Neuronal stem cell (in vitro differentiated cells): ENCODE measurements at regions not wholly inside any gene's neighbourhood (a gene's known extent, or its start where the extent isn't known, plus 50 kb on each side); places are given as distances from the start of the nearest gene placed in this dataset.
A peak's percentile ranks its signal among the peaks of the same experiment; 100 is the strongest.

Experiments
- DNase-seq: peaks from one replicate; pipeline ENCODE4 v3.0.0-alpha.2; 2013; ENCODE audit warnings: low spot score
- H2AFZ ChIP-seq: one replicate; pipeline ENCODE4 v1.6.1; 2013; ENCODE audit warnings: mild to moderate bottlenecking, low read length, inconsistent platforms
- H2AK5ac ChIP-seq: 2 replicates; pipeline ENCODE4 v1.6.1; 2013; ENCODE audit warnings: low read depth, mild to moderate bottlenecking, inconsistent platforms, low read length, moderate library complexity, mixed read lengths
- H2BK120ac ChIP-seq: 2 replicates; pipeline ENCODE4 v1.6.1; 2013; ENCODE audit warnings: low read depth, mild to moderate bottlenecking, inconsistent platforms, low read length, moderate library complexity, mixed read lengths
- H2BK12ac ChIP-seq: one replicate; pipeline ENCODE4 v1.6.1; 2013; ENCODE audit warnings: low read length, inconsistent platforms
- H2BK15ac ChIP-seq: 2 replicates; pipeline ENCODE4 v1.6.1; 2013; ENCODE audit warnings: mild to moderate bottlenecking, low read length, inconsistent platforms, mixed read lengths
- H2BK5ac ChIP-seq: one replicate; pipeline ENCODE4 v1.6.1; 2013; ENCODE audit warnings: inconsistent platforms, mild to moderate bottlenecking, low read length, moderate library complexity
- H3K14ac ChIP-seq: one replicate; pipeline ENCODE4 v1.6.1; 2013; ENCODE audit warnings: low read length, inconsistent platforms
- H3K18ac ChIP-seq: 2 replicates; pipeline ENCODE4 v1.6.1; 2013; ENCODE audit warnings: low read length, inconsistent platforms
- H3K23ac ChIP-seq: 2 replicates; pipeline ENCODE4 v1.6.1; 2013; ENCODE audit warnings: low read depth, mild to moderate bottlenecking, mixed read lengths, low read length, inconsistent platforms; ENCODE audit not compliant: poor library complexity
- H3K27ac ChIP-seq: replicated peaks from 3 replicates; pipeline ENCODE4 v1.5.1; 2013; ENCODE audit warnings: low read length, inconsistent platforms
- H3K27me3 ChIP-seq, 3 experiments: 2 replicates each; pipeline ENCODE4 v1.6.1; 2013; ENCODE audit warnings: low read length in 3 of 3, mild to moderate bottlenecking in 2 of 3, inconsistent platforms in 1 of 3, low read depth in 1 of 3, mixed read lengths in 1 of 3, moderate library complexity in 1 of 3; ENCODE audit not compliant: control insufficient read depth in 3 of 3, insufficient read depth in 3 of 3
- H3K36me3 ChIP-seq, 2 donors: replicated peaks in 1 of 2; 2 replicates each; pipeline ENCODE4 v1.6.1; 2013; ENCODE audit warnings: low read length in 2 of 2; ENCODE audit not compliant: control insufficient read depth in 2 of 2, insufficient read depth in 2 of 2
- H3K4ac ChIP-seq: 2 replicates; pipeline ENCODE4 v1.6.1; 2013; ENCODE audit warnings: inconsistent platforms, mild to moderate bottlenecking, low read length, moderate library complexity
- H3K4me1 ChIP-seq, 2 donors: 1 replicate in 1 of 2; 2 replicates in 1 of 2; pipeline ENCODE4 v1.6.1; 2013; ENCODE audit warnings: low read length in 2 of 2, low read depth in 1 of 2; ENCODE audit not compliant: control insufficient read depth in 2 of 2, insufficient read depth in 1 of 2
- H3K4me2 ChIP-seq: one replicate; pipeline ENCODE4 v1.6.1; 2013; ENCODE audit warnings: mild to moderate bottlenecking, low read length, inconsistent platforms; ENCODE audit not compliant: insufficient read depth, poor library complexity, severe bottlenecking
- H3K4me3 ChIP-seq, 2 donors: 2 replicates each; pipeline ENCODE4 v1.5.1; 2013; ENCODE audit warnings: low read length in 2 of 2, mild to moderate bottlenecking in 2 of 2, inconsistent platforms in 1 of 2, moderate library complexity in 1 of 2
- H3K79me1 ChIP-seq: one replicate; pipeline ENCODE4 v1.6.1; 2013; ENCODE audit warnings: low read depth, mild to moderate bottlenecking, inconsistent platforms, low read length, moderate library complexity
- H3K9ac ChIP-seq: one replicate; pipeline ENCODE4 v1.6.1; 2013; ENCODE audit warnings: mild to moderate bottlenecking, low read depth, low read length, inconsistent platforms; ENCODE audit not compliant: poor library complexity
- H3K9me3 ChIP-seq, 2 donors: replicated peaks in 1 of 2; 2 replicates each; pipeline versions ENCODE3 to v1.6.1; 2013; ENCODE audit warnings: low read length in 2 of 2, mild to moderate bottlenecking in 2 of 2, inconsistent platforms in 1 of 2, low read depth in 1 of 2, mixed read lengths in 1 of 2, moderate library complexity in 1 of 2; ENCODE audit not compliant: control insufficient read depth in 2 of 2, insufficient read depth in 1 of 2
- H4K8ac ChIP-seq: one replicate; pipeline ENCODE4 v1.6.1; 2013; ENCODE audit warnings: low read depth, mild to moderate bottlenecking, inconsistent platforms, low read length, moderate library complexity
- H4K91ac ChIP-seq: one replicate; pipeline ENCODE4 v1.6.1; 2013; ENCODE audit warnings: low read length, low read depth, mild to moderate bottlenecking, inconsistent platforms; ENCODE audit not compliant: poor library complexity
- WGBS, 2 donors: extraction: QIAGEN DNeasy Blood & Tissue Kit; methylation state at CpG; one replicate each; pipeline ENCODE4 v1.1.7; 2013; ENCODE audit warnings: missing lambda C conversion rate in 2 of 2, mixed read lengths in 1 of 2; ENCODE audit not compliant: insufficient read length in 2 of 2, insufficient replicate concordance in 1 of 2; ENCODE audit errors: extremely low coverage in 2 of 2; 5-methylcytosine and 5-hydroxymethylcytosine counted together

DNA sequence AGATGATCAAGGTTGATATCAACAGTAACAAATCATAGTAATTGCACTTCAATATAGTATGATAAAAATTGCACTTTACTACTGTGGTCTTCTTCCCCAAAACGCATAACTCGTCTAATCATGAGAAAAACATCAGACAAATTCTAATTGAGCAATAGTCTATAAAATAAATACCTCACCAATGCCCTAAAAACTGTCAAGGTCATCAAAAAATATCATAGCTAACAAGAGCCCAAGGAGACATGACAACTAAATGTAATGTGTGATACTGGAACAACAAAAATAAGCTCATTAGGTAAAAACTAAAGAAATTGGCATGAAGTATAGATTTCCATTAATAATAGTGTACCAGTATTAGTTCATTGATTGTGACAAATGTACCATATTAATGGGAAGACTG, 85.6 kb upstream of the LRRC3B start:
- DNase-seq: no peak
- Histone ChIP-seq H3K4me1 (no peaks in the 10 kb centered on the region), H2BK12ac (no peak overlapping the region), H3K4me2 (no peak overlapping the region), H2BK5ac (no peak overlapping the region), H4K8ac (no peak overlapping the region), H3K27me3 (no peaks in the 10 kb centered on the region), H3K18ac (no peak overlapping the region), H3K27ac (no peak overlapping the region), H3K14ac (no peak overlapping the region), H2AK5ac (no peak overlapping the region), H2BK120ac (no peak overlapping the region), H3K23ac (no peak overlapping the region), H3K36me3 (no peaks in the 10 kb centered on the region), H3K79me1 (no peaks in the 10 kb centered on the region), H4K91ac (no peak overlapping the region), H3K9ac (no peak overlapping the region), H2AFZ (no peak overlapping the region), H2BK15ac (no peak overlapping the region), H3K4ac (no peak overlapping the region), H3K9me3 (no peaks in the 10 kb centered on the region), H3K4me3 (no peak overlapping the region)
- no CpG with 5 or more reads among the region's 2 CpGs for WGBS, 2 donors

GRCh38 chr3:26550413-26550812, 72.2 kb upstream of the LRRC3B start:
- H3K4ac ChIP-seq: no peak overlapping the region
- no peaks in the 10 kb centered on the region for H3K79me1 ChIP-seq
- H2BK5ac ChIP-seq: no peak overlapping the region
- H3K9ac ChIP-seq: no peak overlapping the region
- no peak overlapping the region for H3K27ac ChIP-seq
- no peak overlapping the region for H3K23ac ChIP-seq
- no peak overlapping the region for H3K14ac ChIP-seq
- H4K91ac ChIP-seq: no peak overlapping the region
- no peak overlapping the region for H2BK15ac ChIP-seq
- H2BK120ac ChIP-seq: no peak overlapping the region
- no peak overlapping the region for H3K18ac ChIP-seq
- H4K8ac ChIP-seq: no peak overlapping the region
- DNase-seq: no peak
- H3K9me3 ChIP-seq: no peaks in the 10 kb centered on the region
- no peaks in the 10 kb centered on the region for H3K4me1 ChIP-seq
- no peak overlapping the region for H2AK5ac ChIP-seq
- H3K36me3 ChIP-seq: no peaks in the 10 kb centered on the region
- H3K4me2 ChIP-seq: no peak overlapping the region
- no peak overlapping the region for H3K4me3 ChIP-seq
- WGBS, 2 donors: no CpG with 5 or more reads among the region's 1 CpG
- H2AFZ ChIP-seq: no peak overlapping the region
- H2BK12ac ChIP-seq: no peak overlapping the region
- H3K27me3 ChIP-seq: no peaks in the 10 kb centered on the region

DNA sequence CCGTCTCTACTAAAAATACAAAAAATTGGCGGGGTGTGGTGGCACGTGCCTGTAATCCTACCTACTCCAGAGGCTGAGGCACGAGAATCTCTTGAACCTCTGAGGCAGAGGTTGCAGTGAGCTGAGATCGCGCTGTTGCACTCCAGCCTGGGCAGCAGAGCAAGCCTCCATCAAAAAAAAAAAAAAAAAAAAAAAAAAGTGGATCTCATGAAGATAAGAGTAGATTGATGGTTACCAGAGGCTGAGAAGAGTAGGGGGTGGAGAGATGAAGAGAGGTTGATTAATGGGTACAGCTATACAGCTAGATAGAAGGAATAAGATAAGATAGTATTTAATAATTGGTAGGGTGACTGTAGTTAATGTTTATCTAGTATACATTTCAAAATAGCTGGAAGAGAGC, 65.9 kb upstream of the LRRC3B start:
- Histone ChIP-seq H3K9ac (no peak overlapping the region), H2AFZ (no peak overlapping the region), H3K9me3 (no peaks in the 10 kb centered on the region), H3K36me3 (no peaks in the 10 kb centered on the region), H3K4me1 (no peaks in the 10 kb centered on the region), H2BK12ac (no peak overlapping the region), H2AK5ac (no peak overlapping the region), H3K27me3 (no peaks in the 10 kb centered on the region), H2BK120ac (no peak overlapping the region), H3K4ac (no peak overlapping the region), H3K4me3 (no peak overlapping the region), H2BK5ac (no peak overlapping the region), H2BK15ac (no peak overlapping the region), H3K79me1 (no peaks in the 10 kb centered on the region), H4K8ac (no peak overlapping the region), H3K14ac (no peak overlapping the region), H3K23ac (no peak overlapping the region), H4K91ac (no peak overlapping the region), H3K27ac (no peak overlapping the region), H3K4me2 (no peak overlapping the region), H3K18ac (no peak overlapping the region)
- DNase-seq: no peak
- WGBS, 2 donors: no CpG with 5 or more reads among the region's 6 CpGs

GRCh38 chr3:26558257-26558656, 64.3 kb upstream of the LRRC3B start:
- Histone ChIP-seq H2BK5ac (no peak overlapping the region), H3K27ac (no peak overlapping the region), H3K79me1 (no peaks in the 10 kb centered on the region), H3K27me3 (no peaks in the 10 kb centered on the region), H3K36me3 (no peaks in the 10 kb centered on the region), H3K23ac (no peak overlapping the region), H3K4me2 (no peak overlapping the region), H3K9me3 (no peaks in the 10 kb centered on the region), H2AK5ac (no peak overlapping the region), H2AFZ (no peak overlapping the region), H4K91ac (no peak overlapping the region), H3K14ac (no peak overlapping the region), H2BK15ac (no peak overlapping the region), H3K4me1 (no peaks in the 10 kb centered on the region), H3K18ac (peak overlapping the region; percentile 57), H4K8ac (no peak overlapping the region), H3K4me3 (no peak overlapping the region), H2BK12ac (no peak overlapping the region), H2BK120ac (no peak overlapping the region), H3K4ac (no peak overlapping the region), H3K9ac (peak overlapping the region; percentile 44)
- no CpG with 5 or more reads among the region's 1 CpG for WGBS, 2 donors
- DNase-seq: no peak
